ENCODE measurements at regions not wholly inside any gene's neighbourhood (a gene's known extent, or its start where the extent isn't known, plus 50 kb on each side); places are given as distances from the start of the nearest gene placed in this dataset.

- DNase-seq = no peak
Measured at GRCh38 chr1:93013145-93014065, 52.1 kb upstream of the DIPK1A start.

- no peak for DNase-seq
Measured at GRCh38 chr1:93014168-93014567, 52.9 kb upstream of the DIPK1A start.

- no peak for DNase-seq
Measured at GRCh38 chr1:93015590-93015989, 54.3 kb upstream of the DIPK1A start.

GRCh38 chr1:93016171-93016570 lies 54.9 kb upstream of the DIPK1A start:
- no peak for DNase-seq

- DNase-seq = peak; percentile 29
Measured at GRCh38 chr1:93021539-93022134, 57.4 kb upstream of the MTF2 start.

GRCh38 chr1:93022580-93022979 lies 56.5 kb upstream of the MTF2 start:
- DNase-seq = no peak

- DNase-seq = no peak
Measured at GRCh38 chr1:93023281-93023680, 55.8 kb upstream of the MTF2 start.

GRCh38 chr1:93025572-93025971 lies 53.5 kb upstream of the MTF2 start:
- no peak for DNase-seq

GRCh38 chr1:93028542-93028941 lies 50.5 kb upstream of the MTF2 start:
- DNase-seq = no peak

All from NCI-H1436 (cell line).